Epithelial cell of esophagus (primary cell): ENCODE measurements at regions not wholly inside any gene's neighbourhood (a gene's known extent, or its start where the extent isn't known, plus 50 kb on each side); places are given as distances from the start of the nearest gene placed in this dataset.

Source experiments
- DNase-seq: peaks from one replicate; pipeline ENCODE4 v3.0.0; 2010; ENCODE audit warnings: low read depth
- H3K4me3 ChIP-seq: 2 replicates; pipeline ENCODE4 v1.5.1; 2011; ENCODE audit warnings: mild to moderate bottlenecking, low read length, control low read depth
- CTCF ChIP-seq: IDR thresholded peaks from 2 replicates; pipeline ENCODE4 v1.5.1; 2011; ENCODE audit warnings: low read depth, mild to moderate bottlenecking, low read length, control low read depth, inconsistent platforms; ENCODE audit not compliant: insufficient read depth; ENCODE audit errors: missing control alignments

GRCh38 chr1:239044829-239045228 is 341.5 kb upstream of the CHRM3 start:
- no peak overlapping the region for H3K4me3 ChIP-seq
- TF ChIP-seq CTCF = no peak
- no peak for DNase-seq

- H3K4me3 ChIP-seq = no peak overlapping the region
- no peak for DNase-seq
- no peak for TF ChIP-seq CTCF
Measured at GRCh38 chr1:239040523-239040922, 345.8 kb upstream of the CHRM3 start.

- no peak for TF ChIP-seq CTCF
- DNase-seq = no peak
- H3K4me3 ChIP-seq = no peak overlapping the region
Measured at GRCh38 chr1:239031310-239031709, 355.1 kb upstream of the CHRM3 start.

- no peak overlapping the region for H3K4me3 ChIP-seq
- no peak for TF ChIP-seq CTCF
- no peak for DNase-seq
Measured at GRCh38 chr1:239025997-239026694, 360.2 kb upstream of the CHRM3 start.

- DNase-seq = no peak
- TF ChIP-seq CTCF = no peak
- H3K4me3 ChIP-seq = no peak overlapping the region
Measured at GRCh38 chr1:239025223-239025622, 361.1 kb upstream of the CHRM3 start.

- no peak for TF ChIP-seq CTCF
- DNase-seq = no peak
Measured at GRCh38 chr1:239023732-239024360, 362.5 kb upstream of the CHRM3 start.

GRCh38 chr1:239016337-239016736 is 370.0 kb upstream of the CHRM3 start:
- H3K4me3 ChIP-seq = no peak overlapping the region
- DNase-seq = no peak
- no peak for TF ChIP-seq CTCF

More at GRCh38 chr1:239023732-239024360, 362.5 kb upstream of the CHRM3 start:
- H3K4me3 ChIP-seq = no peak overlapping the region
